CD14-positive monocyte (primary cell): ENCODE measurements at regions not wholly inside any gene's neighbourhood (a gene's known extent, or its start where the extent isn't known, plus 50 kb on each side); places are given as distances from the start of the nearest gene placed in this dataset.

ENCODE experiments used
- DNase-seq, 3 donors: peaks; one replicate each; pipeline ENCODE4 v3.0.0-alpha.2; 2011 to 2022
- H2AFZ ChIP-seq: 2 replicates; pipeline ENCODE4 v1.6.0; 2012; ENCODE audit warnings: mild to moderate bottlenecking, low read depth, low read length, inconsistent platforms; ENCODE audit not compliant: insufficient read depth, poor library complexity, severe bottlenecking
- H3K27ac ChIP-seq, 2 donors: 1 replicate in 1 of 2; 2 replicates in 1 of 2; pipeline ENCODE4 v1.5.1; 2012 to 2013; ENCODE audit warnings: low read length in 2 of 2, control low read depth in 1 of 2, inconsistent platforms in 1 of 2, low read depth in 1 of 2, mild to moderate bottlenecking in 1 of 2
- H3K27me3 ChIP-seq, 2 donors: one replicate each; pipeline versions ENCODE4 v1.6.0 to v1.6.1; 2011 to 2013; ENCODE audit warnings: low read length in 2 of 2; ENCODE audit not compliant: control insufficient read depth in 2 of 2, insufficient read depth in 2 of 2
- H3K36me3 ChIP-seq, 2 donors: replicated peaks in 1 of 2; 1 replicate in 1 of 2; 2 replicates in 1 of 2; pipeline versions ENCODE4 v1.5.1 to v1.6.1; 2012 to 2013; ENCODE audit warnings: low read length in 2 of 2, control low read depth in 1 of 2, inconsistent platforms in 1 of 2, mild to moderate bottlenecking in 1 of 2; ENCODE audit not compliant: insufficient read depth in 2 of 2, control insufficient read depth in 1 of 2
- H3K4me1 ChIP-seq, 2 donors: 1 replicate in 1 of 2; 2 replicates in 1 of 2; pipeline versions ENCODE4 v1.5.1 to v1.6.1; 2012 to 2013; ENCODE audit warnings: low read length in 2 of 2, control low read depth in 1 of 2, inconsistent platforms in 1 of 2, mild to moderate bottlenecking in 1 of 2, moderate library complexity in 1 of 2; ENCODE audit not compliant: insufficient read depth in 2 of 2, control insufficient read depth in 1 of 2
- H3K4me2 ChIP-seq: replicated peaks from 2 replicates; pipeline ENCODE3; 2012; ENCODE audit warnings: low read length, moderate library complexity, mild to moderate bottlenecking; ENCODE audit not compliant: poor library complexity, severe bottlenecking; ENCODE audit errors: extremely low read depth
- H3K4me3 ChIP-seq, 3 experiments: fragments of 200-600 bp in 1 of 3; sonication (generic) in 1 of 3; replicated peaks in 1 of 3; 1 replicate in 2 of 3; 2 replicates in 1 of 3; pipeline ENCODE4 v1.5.1; 2011 to 2013; ENCODE audit warnings: low read length in 3 of 3, mild to moderate bottlenecking in 3 of 3, control low read depth in 2 of 3, low read depth in 2 of 3, inconsistent platforms in 1 of 3, moderate library complexity in 1 of 3
- H3K79me2 ChIP-seq: 2 replicates; pipeline ENCODE4 v1.6.0; 2012; ENCODE audit warnings: mild to moderate bottlenecking, control low read depth, inconsistent platforms, low read length, moderate library complexity; ENCODE audit not compliant: insufficient read depth
- H3K9ac ChIP-seq: 2 replicates; pipeline ENCODE4 v1.6.0; 2017; ENCODE audit warnings: low read length, mild to moderate bottlenecking; ENCODE audit not compliant: insufficient read depth, poor library complexity, severe bottlenecking
- H3K9me3 ChIP-seq, 2 donors: replicated peaks in 1 of 2; 1 replicate in 1 of 2; 2 replicates in 1 of 2; pipeline versions ENCODE4 v1.5.1 to v1.6.1; 2012 to 2013; ENCODE audit warnings: low read length in 2 of 2, control low read depth in 1 of 2; ENCODE audit not compliant: control insufficient read depth in 1 of 2, insufficient read depth in 1 of 2
- H4K20me1 ChIP-seq: 2 replicates; pipeline ENCODE4 v1.6.0; 2012; ENCODE audit warnings: mild to moderate bottlenecking, low read length, control low read depth, moderate library complexity; ENCODE audit not compliant: insufficient read depth
- H3K27ac Mint-ChIP-seq, 7 donors: one replicate each; pipeline ENCODE4 v1.8.0; 2020; ENCODE audit warnings: mild to moderate bottlenecking in 7 of 7, mixed read lengths in 7 of 7, moderate library complexity in 6 of 7, inconsistent platforms in 2 of 7
- H3K27me3 Mint-ChIP-seq, 3 donors: one replicate each; pipeline ENCODE4 v1.8.0; 2021 to 2022; ENCODE audit warnings: low read depth in 3 of 3, mild to moderate bottlenecking in 3 of 3, mixed read lengths in 3 of 3, moderate library complexity in 3 of 3, inconsistent platforms in 1 of 3
- H3K36me3 Mint-ChIP-seq, 2 donors: one replicate each; pipeline ENCODE4 v1.8.0; 2020; ENCODE audit warnings: mixed read lengths in 2 of 2, inconsistent platforms in 1 of 2, mild to moderate bottlenecking in 1 of 2
- H3K4me1 Mint-ChIP-seq: one replicate; pipeline ENCODE4 v1.8.0; 2020; ENCODE audit warnings: mild to moderate bottlenecking, mixed read lengths
- H3K4me3 Mint-ChIP-seq, 2 donors: one replicate each; pipeline ENCODE4 v1.8.0; 2020; ENCODE audit warnings: mild to moderate bottlenecking in 2 of 2, mixed read lengths in 2 of 2, moderate library complexity in 1 of 2
- H3K9me3 Mint-ChIP-seq, 7 donors: one replicate each; pipeline ENCODE4 v1.8.0; 2020 to 2022; ENCODE audit warnings: mixed read lengths in 7 of 7, mild to moderate bottlenecking in 6 of 7, moderate library complexity in 6 of 7, inconsistent platforms in 2 of 7
- CTCF ChIP-seq: fragments of 200-600 bp; IDR thresholded peaks from one replicate; pipeline ENCODE4 v1.8.0; 2022; ENCODE audit warnings: antibody characterized with exemption, mild to moderate bottlenecking
- WGBS: methylation state at CpG from one replicate; pipeline ENCODE4 v1.1.5; 2013; ENCODE audit warnings: missing lambda C conversion rate; ENCODE audit not compliant: insufficient coverage; 5-methylcytosine and 5-hydroxymethylcytosine counted together
- intact Hi-C, 2 donors: fragments of 100-400 bp; cut with micrococcal nuclease; formaldehyde crosslinking; loops; one replicate each; pipeline versions ENCODE4 v1.15.0 to v1.15.1; 2023

- H3K27ac ChIP-seq: no peak overlapping the region
- Mint-ChIP-seq H3K4me3 (peak overlapping the region in 1 of 2 donors; percentile 51), H3K27ac (no peak overlapping the region), H3K36me3 (no peaks in the 10 kb centered on the region), H3K4me1 (peaks cover 5% of the 10 kb centered on the region), H3K27me3 (peaks cover 0 to 2% (median 0%) of the 10 kb centered on the region in 3 donors), H3K9me3 (no peaks in the 10 kb centered on the region)
- H3K9ac ChIP-seq: no peak overlapping the region
- DNase-seq: no peak
- no peaks in the 10 kb centered on the region for H3K79me2 ChIP-seq
- 71% methylated on average over 10 of the region's 15 CpGs for WGBS
- H3K36me3 ChIP-seq: no peaks in the 10 kb centered on the region
- H2AFZ ChIP-seq: peak overlapping the region; percentile 10
- H3K4me2 ChIP-seq: no peak overlapping the region
- intact Hi-C loops: loop anchor here in 1 of 2 donors (5.0 kb wide), 1 partner anchor 1144 kb away; no protein-coding TSS in a partner anchor
- no peak for TF ChIP-seq CTCF
- H3K4me1 ChIP-seq: no peaks in the 10 kb centered on the region
- H4K20me1 ChIP-seq: no peaks in the 10 kb centered on the region
- no peaks in the 10 kb centered on the region for H3K27me3 ChIP-seq
- no peak overlapping the region for H3K4me3 ChIP-seq
- no peaks in the 10 kb centered on the region for H3K9me3 ChIP-seq
Measured at GRCh38 chr4:4668355-4669210, 126.7 kb upstream of the STX18 start.

- Histone ChIP-seq H3K4me1 (no peaks in the 10 kb centered on the region), H3K4me2 (no peak overlapping the region), H3K36me3 (no peaks in the 10 kb centered on the region), H3K27me3 (no peaks in the 10 kb centered on the region), H3K4me3 (no peak overlapping the region), H3K27ac (no peak overlapping the region), H2AFZ (no peak overlapping the region), H3K79me2 (no peaks in the 10 kb centered on the region), H3K9me3 (no peaks in the 10 kb centered on the region), H4K20me1 (no peaks in the 10 kb centered on the region), H3K9ac (no peak overlapping the region)
- 96% methylated on average over 9 of the region's 14 CpGs for WGBS
- no peaks in the 10 kb centered on the region for H3K36me3 Mint-ChIP-seq
- intact Hi-C loops: loop anchor here in 1 of 2 donors (5.0 kb wide), 1 partner anchor 1145 kb away; no protein-coding TSS in a partner anchor
- no peaks in the 10 kb centered on the region for H3K27me3 Mint-ChIP-seq
- H3K4me3 Mint-ChIP-seq: no peak overlapping the region
- no peak overlapping the region for H3K27ac Mint-ChIP-seq
- TF ChIP-seq CTCF: no peak
- DNase-seq: no peak
- no peaks in the 10 kb centered on the region for H3K9me3 Mint-ChIP-seq
- peaks cover 8% of the 10 kb centered on the region for H3K4me1 Mint-ChIP-seq
Measured at GRCh38 chr4:4667622-4668081, 125.8 kb upstream of the STX18 start.
